HG03175 (cell line): ENCODE measurements at regions not wholly inside any gene's neighbourhood (a gene's known extent, or its start where the extent isn't known, plus 50 kb on each side); places are given as distances from the start of the nearest gene placed in this dataset.

Source experiments
- ATAC-seq: cut with Tn5 transposase; IDR thresholded peaks from one replicate; pipeline ENCODE4 v1.9.1; 2021; ENCODE audit warnings: mild to moderate bottlenecking, moderate library complexity; ENCODE audit not compliant: unreplicated experiment

GRCh38 chr6:141028791-141029280 lies 1103.9 kb upstream of the GJE1 start:
- ATAC-seq: no peak

GRCh38 chr6:141026504-141026903 lies 1106.2 kb upstream of the GJE1 start:
- ATAC-seq: no peak

GRCh38 chr6:141024526-141024925 lies 1108.2 kb upstream of the GJE1 start:
- no peak for ATAC-seq

- peak; percentile 44 for ATAC-seq
Measured at GRCh38 chr6:141017941-141018340, 1114.8 kb upstream of the GJE1 start.

- ATAC-seq: no peak
Measured at GRCh38 chr6:141000917-141001316, 1131.8 kb upstream of the GJE1 start.

GRCh38 chr6:140993515-140993914 lies 1139.2 kb upstream of the GJE1 start:
- ATAC-seq: no peak

- no peak for ATAC-seq
Measured at GRCh38 chr6:140992678-140993077, 1140.0 kb upstream of the GJE1 start.

GRCh38 chr6:140988780-140989179 lies 1143.9 kb upstream of the GJE1 start:
- no peak for ATAC-seq

- no peak for ATAC-seq
Measured at GRCh38 chr6:140987364-140988155, 1145.2 kb upstream of the GJE1 start.

- no peak for ATAC-seq
Measured at GRCh38 chr6:140985679-140986275, 1146.9 kb upstream of the GJE1 start.

GRCh38 chr6:140980265-140980887 lies 1152.3 kb upstream of the GJE1 start:
- no peak for ATAC-seq

GRCh38 chr6:140979642-140980091 lies 1153.1 kb upstream of the GJE1 start:
- no peak for ATAC-seq

- no peak for ATAC-seq
Measured at GRCh38 chr6:140977403-140977802, 1155.3 kb upstream of the GJE1 start.

GRCh38 chr6:140976806-140977205 lies 1155.9 kb upstream of the GJE1 start:
- no peak for ATAC-seq

GRCh38 chr6:140970485-140970884 lies 1162.2 kb upstream of the GJE1 start:
- no peak for ATAC-seq

- no peak for ATAC-seq
Measured at GRCh38 chr6:140968062-140968461, 1164.7 kb upstream of the GJE1 start.

- no peak for ATAC-seq
Measured at GRCh38 chr6:140966676-140967075, 1166.0 kb upstream of the GJE1 start.

GRCh38 chr6:140960566-140960965 lies 1172.2 kb upstream of the GJE1 start:
- no peak for ATAC-seq

- no peak for ATAC-seq
Measured at GRCh38 chr6:140957386-140957785, 1175.3 kb upstream of the GJE1 start.

- no peak for ATAC-seq
Measured at GRCh38 chr6:140956571-140957369, 1176.0 kb upstream of the GJE1 start.
